K562 (cell line): ENCODE measurements at regions not wholly inside any gene's neighbourhood (a gene's known extent, or its start where the extent isn't known, plus 50 kb on each side); places are given as distances from the start of the nearest gene placed in this dataset.

ENCODE experiments used
- DPF2 ChIP-seq: fragments of 450-650 bp; IDR thresholded peaks from 2 replicates; pipeline ENCODE4 v1.6.1; 2016
- ESRRA ChIP-seq: fragments of 450-650 bp; IDR thresholded peaks from 2 replicates; pipeline ENCODE4 v1.6.1; 2014; ENCODE audit warnings: low read depth, mild to moderate bottlenecking, moderate library complexity, borderline replicate concordance
- MTA1 ChIP-seq: fragments of 450-650 bp; IDR thresholded peaks from 2 replicates; pipeline ENCODE4 v1.6.1; 2017; ENCODE audit warnings: borderline replicate concordance
- RCOR1 ChIP-seq, 2 experiments: IDR thresholded peaks; 2 replicates each; pipeline ENCODE4 v1.6.1; 2012; ENCODE audit warnings: low read depth in 2 of 2, low read length in 2 of 2, borderline replicate concordance in 1 of 2, improper control_type of control experiment in 1 of 2
- SIX5 ChIP-seq, 2 experiments: IDR thresholded peaks; 2 replicates each; pipeline ENCODE4 v1.6.1; 2011; ENCODE audit warnings: low read length in 2 of 2, borderline replicate concordance in 1 of 2, low read depth in 1 of 2, mild to moderate bottlenecking in 1 of 2, moderate library complexity in 1 of 2; ENCODE audit not compliant: insufficient read depth in 1 of 2
- TF ChIP-seq, protein P1 (sequence below): fragments of 450-650 bp; IDR thresholded peaks from 2 replicates; pipeline ENCODE4 v1.6.1; 2016
- TF ChIP-seq, protein P2 (sequence below), 2 experiments: fragments of 450-650 bp; IDR thresholded peaks; 2 replicates each; pipeline ENCODE4 v1.6.1; 2018; ENCODE audit warnings: mild to moderate bottlenecking in 2 of 2, low read depth in 1 of 2; ENCODE audit not compliant: partially characterized antibody in 2 of 2

DNA sequence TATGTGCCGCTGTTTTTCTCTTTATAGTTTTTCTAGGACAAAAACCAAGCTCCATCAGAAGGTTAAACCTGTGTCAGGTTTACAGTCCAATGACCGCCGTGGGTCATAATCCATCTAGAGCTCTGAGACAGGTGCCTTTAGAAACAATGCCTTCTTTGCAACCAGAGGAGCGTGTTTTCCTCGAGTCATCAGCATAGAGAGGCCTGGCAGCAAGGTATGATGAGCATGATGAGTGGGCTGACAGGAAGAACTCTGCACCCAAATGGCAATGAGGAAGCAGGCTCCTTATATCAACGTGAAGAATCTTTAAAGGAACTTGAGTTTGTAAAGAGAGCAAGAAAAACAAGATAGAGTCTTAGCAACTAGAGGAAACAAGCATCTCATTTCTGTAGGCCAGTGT is 60.5 kb upstream of the NUDT4 start (continued):
- TF ChIP-seq SIX5 (IDR thresholded peaks at IDR 0.05; ENCODE audit: borderline replicate concordance in 1 of 2, insufficient read depth in 1 of 2, low read depth in 1 of 2, low read length in 2 of 2) (no peak), ESRRA (no peak), MTA1 (0 out of 2 replicates have a peak, but pooled peaks have one; percentile 14), DPF2 (peak; percentile 19; the same call in 1 of the 2 replicates), RCOR1 (IDR thresholded peaks at IDR 0.05; ENCODE audit: borderline replicate concordance in 1 of 2, low read depth in 2 of 2, low read length in 2 of 2) (0 out of 4 replicates have a peak, but pooled peaks of 1 of the 2 experiments have one; percentile 66)
- TF ChIP-seq, protein P1, sequence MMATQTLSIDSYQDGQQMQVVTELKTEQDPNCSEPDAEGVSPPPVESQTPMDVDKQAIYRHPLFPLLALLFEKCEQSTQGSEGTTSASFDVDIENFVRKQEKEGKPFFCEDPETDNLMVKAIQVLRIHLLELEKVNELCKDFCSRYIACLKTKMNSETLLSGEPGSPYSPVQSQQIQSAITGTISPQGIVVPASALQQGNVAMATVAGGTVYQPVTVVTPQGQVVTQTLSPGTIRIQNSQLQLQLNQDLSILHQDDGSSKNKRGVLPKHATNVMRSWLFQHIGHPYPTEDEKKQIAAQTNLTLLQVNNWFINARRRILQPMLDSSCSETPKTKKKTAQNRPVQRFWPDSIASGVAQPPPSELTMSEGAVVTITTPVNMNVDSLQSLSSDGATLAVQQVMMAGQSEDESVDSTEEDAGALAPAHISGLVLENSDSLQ, result peak; percentile 93
- TF ChIP-seq, protein P2, sequence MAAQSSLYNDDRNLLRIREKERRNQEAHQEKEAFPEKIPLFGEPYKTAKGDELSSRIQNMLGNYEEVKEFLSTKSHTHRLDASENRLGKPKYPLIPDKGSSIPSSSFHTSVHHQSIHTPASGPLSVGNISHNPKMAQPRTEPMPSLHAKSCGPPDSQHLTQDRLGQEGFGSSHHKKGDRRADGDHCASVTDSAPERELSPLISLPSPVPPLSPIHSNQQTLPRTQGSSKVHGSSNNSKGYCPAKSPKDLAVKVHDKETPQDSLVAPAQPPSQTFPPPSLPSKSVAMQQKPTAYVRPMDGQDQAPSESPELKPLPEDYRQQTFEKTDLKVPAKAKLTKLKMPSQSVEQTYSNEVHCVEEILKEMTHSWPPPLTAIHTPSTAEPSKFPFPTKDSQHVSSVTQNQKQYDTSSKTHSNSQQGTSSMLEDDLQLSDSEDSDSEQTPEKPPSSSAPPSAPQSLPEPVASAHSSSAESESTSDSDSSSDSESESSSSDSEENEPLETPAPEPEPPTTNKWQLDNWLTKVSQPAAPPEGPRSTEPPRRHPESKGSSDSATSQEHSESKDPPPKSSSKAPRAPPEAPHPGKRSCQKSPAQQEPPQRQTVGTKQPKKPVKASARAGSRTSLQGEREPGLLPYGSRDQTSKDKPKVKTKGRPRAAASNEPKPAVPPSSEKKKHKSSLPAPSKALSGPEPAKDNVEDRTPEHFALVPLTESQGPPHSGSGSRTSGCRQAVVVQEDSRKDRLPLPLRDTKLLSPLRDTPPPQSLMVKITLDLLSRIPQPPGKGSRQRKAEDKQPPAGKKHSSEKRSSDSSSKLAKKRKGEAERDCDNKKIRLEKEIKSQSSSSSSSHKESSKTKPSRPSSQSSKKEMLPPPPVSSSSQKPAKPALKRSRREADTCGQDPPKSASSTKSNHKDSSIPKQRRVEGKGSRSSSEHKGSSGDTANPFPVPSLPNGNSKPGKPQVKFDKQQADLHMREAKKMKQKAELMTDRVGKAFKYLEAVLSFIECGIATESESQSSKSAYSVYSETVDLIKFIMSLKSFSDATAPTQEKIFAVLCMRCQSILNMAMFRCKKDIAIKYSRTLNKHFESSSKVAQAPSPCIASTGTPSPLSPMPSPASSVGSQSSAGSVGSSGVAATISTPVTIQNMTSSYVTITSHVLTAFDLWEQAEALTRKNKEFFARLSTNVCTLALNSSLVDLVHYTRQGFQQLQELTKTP (IDR thresholded peaks at IDR 0.05; ENCODE audit: low read depth in 1 of 2, partially characterized antibody in 2 of 2), result peak in 1 of 2 experiments; percentile 19
